GM23338 (cell line): ENCODE measurements at regions not wholly inside any gene's neighbourhood (a gene's known extent, or its start where the extent isn't known, plus 50 kb on each side); places are given as distances from the start of the nearest gene placed in this dataset.

ENCODE experiments used
- CREB1 ChIP-seq: fragments of 250-450 bp; sonication (Bioruptor Pico); IDR thresholded peaks from 2 replicates; pipeline ENCODE4 v1.5.0; 2020; ENCODE audit warnings: low read depth, mild to moderate bottlenecking, moderate library complexity
- EZH2 ChIP-seq: fragments of 200-600 bp; sonication (generic); IDR thresholded peaks from one replicate; pipeline ENCODE4 v1.8.0; 2017; ENCODE audit warnings: antibody characterized with exemption, mild to moderate bottlenecking, low read depth; ENCODE audit not compliant: unreplicated experiment
- EZH2phosphoT487 ChIP-seq: fragments of 200-600 bp; sonication (generic); IDR thresholded peaks from one replicate; pipeline ENCODE4 v1.8.1; 2018; ENCODE audit warnings: antibody characterized with exemption; ENCODE audit not compliant: unreplicated experiment
- JUNB ChIP-seq: IDR thresholded peaks from one replicate; pipeline ENCODE4 v1.6.1; 2016; ENCODE audit warnings: antibody characterized with exemption; ENCODE audit not compliant: unreplicated experiment
- POLR2AphosphoS5 ChIP-seq: IDR thresholded peaks from 2 replicates; pipeline ENCODE4 v1.6.1; 2016; ENCODE audit warnings: antibody characterized with exemption, low read depth
- ZNF331 ChIP-seq: fragments of 250-450 bp; sonication (Bioruptor Pico); IDR thresholded peaks from 2 replicates; pipeline ENCODE4 v1.5.0; 2020; ENCODE audit warnings: low read depth, mild to moderate bottlenecking, moderate library complexity
- TF ChIP-seq, protein P1 (sequence below), 2 experiments: fragments of 200-600 bp in 1 of 2; sonication (generic) in 1 of 2; conservative IDR thresholded peaks; 2 replicates each; pipeline versions ENCODE4 v1.5.1 to v1.6.1; 2016 to 2017; ENCODE audit warnings: antibody characterized with exemption in 2 of 2, low read depth in 2 of 2, mild to moderate bottlenecking in 2 of 2, moderate library complexity in 1 of 2

DNA sequence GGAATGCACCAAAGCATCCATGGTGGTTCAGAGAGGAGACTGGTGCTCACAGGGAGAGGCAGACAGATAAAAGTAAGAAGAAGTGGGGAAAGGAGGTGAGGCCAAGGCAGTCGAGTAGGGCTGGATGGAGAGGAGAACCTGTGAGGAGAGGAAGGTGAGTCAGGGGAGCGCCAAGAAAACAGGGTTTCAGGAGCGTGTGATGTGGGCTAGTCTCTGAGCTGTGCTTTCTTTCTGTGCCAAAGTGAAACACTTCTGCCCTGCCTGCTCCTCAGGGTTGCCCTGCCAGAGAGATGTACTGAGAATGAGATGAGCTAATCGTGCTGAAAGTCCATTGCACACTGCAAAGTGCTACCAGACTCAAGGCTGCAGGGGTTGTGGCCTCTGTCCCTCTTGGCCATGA lies 310.7 kb upstream of the CCL2 start:
- TF ChIP-seq CREB1 (CRISPR knock-in tag) (no peak), EZH2 (no peak), JUNB (no peak), ZNF331 (CRISPR knock-in tag) (no peak), EZH2phosphoT487 (no peak), POLR2AphosphoS5 (no peak)
- TF ChIP-seq, protein P1, sequence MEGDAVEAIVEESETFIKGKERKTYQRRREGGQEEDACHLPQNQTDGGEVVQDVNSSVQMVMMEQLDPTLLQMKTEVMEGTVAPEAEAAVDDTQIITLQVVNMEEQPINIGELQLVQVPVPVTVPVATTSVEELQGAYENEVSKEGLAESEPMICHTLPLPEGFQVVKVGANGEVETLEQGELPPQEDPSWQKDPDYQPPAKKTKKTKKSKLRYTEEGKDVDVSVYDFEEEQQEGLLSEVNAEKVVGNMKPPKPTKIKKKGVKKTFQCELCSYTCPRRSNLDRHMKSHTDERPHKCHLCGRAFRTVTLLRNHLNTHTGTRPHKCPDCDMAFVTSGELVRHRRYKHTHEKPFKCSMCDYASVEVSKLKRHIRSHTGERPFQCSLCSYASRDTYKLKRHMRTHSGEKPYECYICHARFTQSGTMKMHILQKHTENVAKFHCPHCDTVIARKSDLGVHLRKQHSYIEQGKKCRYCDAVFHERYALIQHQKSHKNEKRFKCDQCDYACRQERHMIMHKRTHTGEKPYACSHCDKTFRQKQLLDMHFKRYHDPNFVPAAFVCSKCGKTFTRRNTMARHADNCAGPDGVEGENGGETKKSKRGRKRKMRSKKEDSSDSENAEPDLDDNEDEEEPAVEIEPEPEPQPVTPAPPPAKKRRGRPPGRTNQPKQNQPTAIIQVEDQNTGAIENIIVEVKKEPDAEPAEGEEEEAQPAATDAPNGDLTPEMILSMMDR (conservative IDR thresholded peaks at IDR 0.05; ENCODE audit: low read depth in 2 of 2): no peak
